ENCODE measurements at regions not wholly inside any gene's neighbourhood (a gene's known extent, or its start where the extent isn't known, plus 50 kb on each side); places are given as distances from the start of the nearest gene placed in this dataset.

GRCh38 chr5:143931986-143932385 lies 120.0 kb downstream of the HMHB1 start:
- H3K4me2 ChIP-seq (ENCODE audit: insufficient read depth, insufficient read length, low read length) = no peak overlapping the region
- H4K8ac ChIP-seq (replicated peaks; ENCODE audit: insufficient read length, low read depth, low read length) = no peak overlapping the region
- no peak for TF ChIP-seq CTCF (conservative IDR thresholded peaks at IDR 0.05)
- no peak overlapping the region for H3T11ph ChIP-seq (ENCODE audit: low read length)
- H4K91ac ChIP-seq (ENCODE audit: insufficient read length, low read depth, low read length) = no peak overlapping the region
- H3K27ac ChIP-seq (ENCODE audit: insufficient read length, low read depth, low read length) = no peak overlapping the region
- H2AK5ac ChIP-seq (ENCODE audit: insufficient read length, low read length) = no peak overlapping the region
- no peak overlapping the region for H3K18ac ChIP-seq (ENCODE audit: insufficient read length, low read depth, low read length)
- H2AFZ ChIP-seq (ENCODE audit: low read length) = no peak overlapping the region
- H3K14ac ChIP-seq (ENCODE audit: insufficient read depth, low read length) = no peak overlapping the region
- no peak overlapping the region for H4K5ac ChIP-seq (ENCODE audit: insufficient read length, low read depth, low read length)
- WGBS (ENCODE audit: extremely low coverage, insufficient read length, low lambda C conversion rate) = no CpG with 5 or more reads among the region's 1 CpG
- H3K79me2 ChIP-seq (ENCODE audit: insufficient read depth, low read length) = no peaks in the 10 kb centered on the region
- no peak overlapping the region for H2BK20ac ChIP-seq (ENCODE audit: low read depth, low read length, poor library complexity, severe bottlenecking)
- H3K9ac ChIP-seq (ENCODE audit: extremely low read depth, insufficient read length, low read length) = no peak overlapping the region
- H3K9me3 Mint-ChIP-seq = peaks cover 4 to 8% of the 10 kb centered on the region in 2 experiments; a peak in 3 of 5 replicates
- no peak overlapping the region for H3K27ac Mint-ChIP-seq
- H3K27me3 ChIP-seq (ENCODE audit: insufficient read depth, low read length) = no peaks in the 10 kb centered on the region
- H4K20me1 ChIP-seq (ENCODE audit: control insufficient read depth, insufficient read depth, insufficient read length) = no peaks in the 10 kb centered on the region
- H3K4ac ChIP-seq (ENCODE audit: low read depth, low read length) = no peak overlapping the region
- H3K9me3 ChIP-seq (ENCODE audit: control insufficient read depth, low read depth, low read length) = no peaks in the 10 kb centered on the region
- H2BK5ac ChIP-seq (ENCODE audit: insufficient read length, low read length) = no peak overlapping the region
- 0 out of 2 replicates have a peak, but pooled peaks cover 4% of the 10 kb centered on the region for H3K4me1 ChIP-seq (ENCODE audit: insufficient read depth, low read length)
- H3K56ac ChIP-seq (ENCODE audit: insufficient read length, low read depth, low read length) = no peak overlapping the region
- H2BK12ac ChIP-seq (ENCODE audit: insufficient read length, low read depth, low read length) = no peak overlapping the region
- H3K79me1 ChIP-seq (ENCODE audit: insufficient read depth, low read depth, low read length, poor library complexity, severe bottlenecking) = no peaks in the 10 kb centered on the region
- no peak overlapping the region for H3K4me3 Mint-ChIP-seq
- H3K4me1 Mint-ChIP-seq = peaks cover 17% of the 10 kb centered on the region in 2 experiments
- no peak overlapping the region for H2BK120ac ChIP-seq (ENCODE audit: low read depth, low read length, poor library complexity, severe bottlenecking)
- H2BK15ac ChIP-seq (ENCODE audit: low read depth, low read length) = no peak overlapping the region
- H3K27me3 Mint-ChIP-seq (ENCODE audit: low read depth) = no peaks in the 10 kb centered on the region
- DNase-seq = no peak
- H3K23ac ChIP-seq (ENCODE audit: insufficient read length, low read depth, low read length) = no peak overlapping the region
- H3K23me2 ChIP-seq (ENCODE audit: insufficient read length, low read depth, low read length, poor library complexity, severe bottlenecking) = no peaks in the 10 kb centered on the region
- H3K36me3 Mint-ChIP-seq (ENCODE audit: insufficient read depth in 1 of 3, low read depth in 3 of 3) = peaks cover 0 to 10% (median 0%) of the 10 kb centered on the region in 3 experiments; a peak in 2 of 7 replicates
